HS-5 (cell line): ENCODE measurements at regions not wholly inside any gene's neighbourhood (a gene's known extent, or its start where the extent isn't known, plus 50 kb on each side); places are given as distances from the start of the nearest gene placed in this dataset.
A peak's percentile ranks its signal among the peaks of the same experiment; 100 is the strongest.

Source experiments
- DNase-seq: peaks from one replicate; pipeline ENCODE4 v3.0.0-alpha.2; 2012; ENCODE audit warnings: low read depth

GRCh38 chr18:25813110-25813509 is 277.3 kb downstream of the SS18 start:
- no peak for DNase-seq

GRCh38 chr18:25810736-25811135 is 279.7 kb downstream of the SS18 start:
- DNase-seq, result no peak

GRCh38 chr18:25805939-25806338 is 284.5 kb downstream of the SS18 start:
- no peak for DNase-seq

GRCh38 chr18:25805323-25805722 is 285.1 kb downstream of the SS18 start:
- DNase-seq, result peak; percentile 76

- DNase-seq, result no peak
Observed at GRCh38 chr18:25799231-25799630, 291.2 kb downstream of the SS18 start.

- no peak for DNase-seq
Observed at GRCh38 chr18:25798046-25798445, 292.4 kb downstream of the SS18 start.

GRCh38 chr18:25795213-25795612 is 295.2 kb downstream of the SS18 start:
- DNase-seq, result no peak

- no peak for DNase-seq
Observed at GRCh38 chr18:25787276-25787675, 303.1 kb downstream of the SS18 start.

- peak; percentile 82 for DNase-seq
Observed at GRCh38 chr18:25786758-25787157, 303.7 kb downstream of the SS18 start.

GRCh38 chr18:25780105-25780504 is 310.3 kb downstream of the SS18 start:
- DNase-seq, result no peak

- no peak for DNase-seq
Observed at GRCh38 chr18:25771796-25772195, 318.6 kb downstream of the SS18 start.

GRCh38 chr18:25764777-25765176 is 325.6 kb downstream of the SS18 start:
- DNase-seq, result no peak

- DNase-seq, result no peak
Observed at GRCh38 chr18:25759111-25759510, 331.3 kb downstream of the SS18 start.

GRCh38 chr18:25743646-25744151 is 346.7 kb downstream of the SS18 start:
- DNase-seq, result no peak

- DNase-seq, result no peak
Observed at GRCh38 chr18:25739376-25739775, 351.0 kb downstream of the SS18 start.

GRCh38 chr18:25737710-25738311 is 352.6 kb downstream of the SS18 start:
- DNase-seq, result peak; percentile 96

- DNase-seq, result no peak
Observed at GRCh38 chr18:25736516-25736915, 353.9 kb downstream of the SS18 start.

- no peak for DNase-seq
Observed at GRCh38 chr18:25735459-25735858, 355.0 kb downstream of the SS18 start.

- DNase-seq, result no peak
Observed at GRCh38 chr18:25734336-25734735, 356.1 kb downstream of the SS18 start.

- no peak for DNase-seq
Observed at GRCh38 chr18:25732862-25733261, 357.6 kb downstream of the SS18 start.

GRCh38 chr18:25729072-25729471 is 361.3 kb downstream of the SS18 start:
- no peak for DNase-seq

GRCh38 chr18:25727281-25727985 is 363.0 kb downstream of the SS18 start:
- DNase-seq, result no peak

- peak; percentile 19 for DNase-seq
Observed at GRCh38 chr18:25726298-25726697, 364.1 kb downstream of the SS18 start.

GRCh38 chr18:25725501-25725900 is 364.9 kb downstream of the SS18 start:
- no peak for DNase-seq
